ENCODE measurements at regions not wholly inside any gene's neighbourhood (a gene's known extent, or its start where the extent isn't known, plus 50 kb on each side); places are given as distances from the start of the nearest gene placed in this dataset.

- H3K4me3 ChIP-seq, result no peak overlapping the region
- no peaks in the 10 kb centered on the region for H3K27me3 ChIP-seq
- no peak overlapping the region for H3K4me2 ChIP-seq
- H3K4me1 ChIP-seq, result no peaks in the 10 kb centered on the region
- no peaks in the 10 kb centered on the region for H3K9me3 ChIP-seq
- no peaks in the 10 kb centered on the region for H3K36me3 ChIP-seq
- no peak overlapping the region for H3K27ac ChIP-seq
- no peak for TF ChIP-seq Cebpa-rat (IDR thresholded peaks at IDR 0.05)
- no peaks in the 10 kb centered on the region for H4K20me1 ChIP-seq
- H3K9ac ChIP-seq, result no peak overlapping the region
Measured at GRCh38 chr4:163833669-163834068, 339.2 kb downstream of the TMA16 start.

GRCh38 chr4:163846008-163846407 is 351.5 kb downstream of the TMA16 start:
- Histone ChIP-seq H4K20me1 (no peaks in the 10 kb centered on the region), H3K36me3 (no peaks in the 10 kb centered on the region), H3K27ac (no peak overlapping the region), H3K4me2 (no peak overlapping the region), H3K27me3 (no peaks in the 10 kb centered on the region), H3K4me3 (no peak overlapping the region), H3K4me1 (no peaks in the 10 kb centered on the region), H3K9me3 (no peaks in the 10 kb centered on the region), H3K9ac (no peak overlapping the region)
- no peak for TF ChIP-seq Cebpa-rat (IDR thresholded peaks at IDR 0.05)

- no peak overlapping the region for H3K9ac ChIP-seq
- no peaks in the 10 kb centered on the region for H4K20me1 ChIP-seq
- H3K27ac ChIP-seq, result no peak overlapping the region
- no peaks in the 10 kb centered on the region for H3K27me3 ChIP-seq
- H3K4me1 ChIP-seq, result no peaks in the 10 kb centered on the region
- no peak overlapping the region for H3K4me3 ChIP-seq
- no peak overlapping the region for H3K4me2 ChIP-seq
- H3K36me3 ChIP-seq, result no peaks in the 10 kb centered on the region
- H3K9me3 ChIP-seq, result no peaks in the 10 kb centered on the region
- TF ChIP-seq Cebpa-rat (IDR thresholded peaks at IDR 0.05), result no peak
Measured at GRCh38 chr4:163852246-163852645, 357.8 kb downstream of the TMA16 start.

- Histone ChIP-seq H3K4me1 (no peaks in the 10 kb centered on the region), H3K27ac (no peak overlapping the region), H3K9me3 (no peaks in the 10 kb centered on the region), H3K27me3 (no peaks in the 10 kb centered on the region), H4K20me1 (no peaks in the 10 kb centered on the region), H3K4me2 (no peak overlapping the region), H3K36me3 (no peaks in the 10 kb centered on the region), H3K4me3 (no peak overlapping the region), H3K9ac (no peak overlapping the region)
- TF ChIP-seq Cebpa-rat (IDR thresholded peaks at IDR 0.05), result no peak
Measured at GRCh38 chr4:163857903-163858302, 363.4 kb downstream of the TMA16 start.

GRCh38 chr4:163858515-163858914 is 364.0 kb downstream of the TMA16 start:
- no peaks in the 10 kb centered on the region for H4K20me1 ChIP-seq
- no peak overlapping the region for H3K27ac ChIP-seq
- no peak for TF ChIP-seq Cebpa-rat (IDR thresholded peaks at IDR 0.05)
- no peak overlapping the region for H3K4me3 ChIP-seq
- H3K36me3 ChIP-seq, result no peaks in the 10 kb centered on the region
- H3K9ac ChIP-seq, result no peak overlapping the region
- H3K4me2 ChIP-seq, result no peak overlapping the region
- H3K4me1 ChIP-seq, result no peaks in the 10 kb centered on the region
- no peaks in the 10 kb centered on the region for H3K27me3 ChIP-seq
- H3K9me3 ChIP-seq, result no peaks in the 10 kb centered on the region

GRCh38 chr4:163863082-163863481 is 368.6 kb downstream of the TMA16 start:
- Histone ChIP-seq H3K9me3 (no peaks in the 10 kb centered on the region), H3K4me1 (no peaks in the 10 kb centered on the region), H3K4me3 (no peak overlapping the region), H3K4me2 (no peak overlapping the region), H3K27me3 (no peaks in the 10 kb centered on the region), H3K27ac (no peak overlapping the region), H3K36me3 (no peaks in the 10 kb centered on the region), H3K9ac (no peak overlapping the region), H4K20me1 (no peaks in the 10 kb centered on the region)
- TF ChIP-seq Cebpa-rat (IDR thresholded peaks at IDR 0.05), result no peak

- Histone ChIP-seq H3K27ac (no peak overlapping the region), H3K36me3 (no peaks in the 10 kb centered on the region), H3K9ac (no peak overlapping the region), H4K20me1 (no peaks in the 10 kb centered on the region), H3K4me1 (no peaks in the 10 kb centered on the region), H3K4me3 (no peak overlapping the region), H3K4me2 (no peak overlapping the region), H3K27me3 (no peaks in the 10 kb centered on the region), H3K9me3 (no peaks in the 10 kb centered on the region)
- no peak for TF ChIP-seq Cebpa-rat (IDR thresholded peaks at IDR 0.05)
Measured at GRCh38 chr4:163865010-163865409, 370.5 kb downstream of the TMA16 start.

- no peaks in the 10 kb centered on the region for H3K4me1 ChIP-seq
- TF ChIP-seq Cebpa-rat (IDR thresholded peaks at IDR 0.05), result no peak
- no peak overlapping the region for H3K27ac ChIP-seq
- no peak overlapping the region for H3K4me3 ChIP-seq
- no peaks in the 10 kb centered on the region for H3K36me3 ChIP-seq
- no peaks in the 10 kb centered on the region for H4K20me1 ChIP-seq
- no peak overlapping the region for H3K4me2 ChIP-seq
- H3K9me3 ChIP-seq, result no peaks in the 10 kb centered on the region
- no peaks in the 10 kb centered on the region for H3K27me3 ChIP-seq
- no peak overlapping the region for H3K9ac ChIP-seq
Measured at GRCh38 chr4:163866728-163867315, 372.3 kb downstream of the TMA16 start.

- no peaks in the 10 kb centered on the region for H3K36me3 ChIP-seq
- H3K4me1 ChIP-seq, result no peaks in the 10 kb centered on the region
- H3K9me3 ChIP-seq, result no peaks in the 10 kb centered on the region
- H3K9ac ChIP-seq, result no peak overlapping the region
- no peak overlapping the region for H3K27ac ChIP-seq
- H4K20me1 ChIP-seq, result no peaks in the 10 kb centered on the region
- no peak for TF ChIP-seq Cebpa-rat (IDR thresholded peaks at IDR 0.05)
- H3K4me3 ChIP-seq, result no peak overlapping the region
- no peak overlapping the region for H3K4me2 ChIP-seq
- H3K27me3 ChIP-seq, result no peaks in the 10 kb centered on the region
Measured at GRCh38 chr4:163868445-163868844, 374.0 kb downstream of the TMA16 start.

- no peaks in the 10 kb centered on the region for H3K36me3 ChIP-seq
- H3K9ac ChIP-seq, result no peak overlapping the region
- TF ChIP-seq Cebpa-rat (IDR thresholded peaks at IDR 0.05), result no peak
- no peaks in the 10 kb centered on the region for H3K9me3 ChIP-seq
- H4K20me1 ChIP-seq, result no peaks in the 10 kb centered on the region
- no peaks in the 10 kb centered on the region for H3K27me3 ChIP-seq
- no peak overlapping the region for H3K27ac ChIP-seq
- no peak overlapping the region for H3K4me3 ChIP-seq
- no peak overlapping the region for H3K4me2 ChIP-seq
- no peaks in the 10 kb centered on the region for H3K4me1 ChIP-seq
Measured at GRCh38 chr4:163871078-163871477, 376.6 kb downstream of the TMA16 start.

- H3K9ac ChIP-seq, result no peak overlapping the region
- no peaks in the 10 kb centered on the region for H3K9me3 ChIP-seq
- no peaks in the 10 kb centered on the region for H3K36me3 ChIP-seq
- no peaks in the 10 kb centered on the region for H3K4me1 ChIP-seq
- no peak overlapping the region for H3K4me3 ChIP-seq
- no peak overlapping the region for H3K4me2 ChIP-seq
- no peaks in the 10 kb centered on the region for H3K27me3 ChIP-seq
- no peak for TF ChIP-seq Cebpa-rat (IDR thresholded peaks at IDR 0.05)
- H4K20me1 ChIP-seq, result no peaks in the 10 kb centered on the region
- H3K27ac ChIP-seq, result no peak overlapping the region
Measured at GRCh38 chr4:163875327-163875726, 380.8 kb downstream of the TMA16 start.

Measured in BLaER1 (cell line).